ENCODE measurements at regions not wholly inside any gene's neighbourhood (a gene's known extent, or its start where the extent isn't known, plus 50 kb on each side); places are given as distances from the start of the nearest gene placed in this dataset.

DNA sequence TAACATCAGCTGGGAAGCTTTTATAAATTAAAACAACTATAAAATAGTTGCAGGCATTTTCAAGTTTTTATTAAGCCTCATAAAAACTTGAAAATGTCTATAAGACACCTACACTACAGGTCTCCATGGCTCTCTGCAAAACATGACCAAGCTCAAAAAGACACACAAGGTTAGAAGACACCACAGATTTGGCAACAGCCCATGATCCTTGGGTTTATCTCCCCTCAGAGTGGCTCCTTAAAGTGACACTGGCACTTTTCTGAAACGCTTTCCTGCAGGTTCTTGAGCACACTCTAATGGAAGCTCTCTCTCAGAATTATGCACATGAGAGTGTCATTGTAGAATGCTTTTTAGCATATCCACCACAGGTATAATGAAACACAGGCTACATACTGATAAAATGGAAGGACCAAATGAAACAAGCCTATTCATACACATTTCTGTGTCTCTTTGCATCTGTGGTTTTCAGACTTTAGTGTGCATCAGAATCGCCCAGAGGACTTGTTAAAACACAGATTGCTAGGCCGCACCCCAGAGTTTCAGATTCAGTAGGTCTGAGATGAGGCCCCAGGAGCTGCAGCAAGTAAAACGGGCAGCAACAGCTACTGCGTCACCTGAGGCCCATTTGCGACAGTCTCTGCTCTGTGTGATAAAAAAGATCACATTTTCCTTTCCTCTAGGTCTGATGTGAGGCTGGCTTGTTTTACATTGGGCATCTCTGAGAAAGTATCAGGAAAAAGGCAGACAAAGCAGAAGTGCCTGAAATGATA, 75.0 kb upstream of the WSB1 start:
- Histone ChIP-seq H3K27ac (ENCODE audit: low read depth, low read length) (peak overlapping the region; percentile 93), H3K4me2 (ENCODE audit: low read length) (peak overlapping the region; percentile 60), H3K4me1 (ENCODE audit: control insufficient read depth, low read length) (peaks cover 39% of the 10 kb centered on the region), H4K20me1 (ENCODE audit: control insufficient read depth, insufficient read depth, low read depth, low read length) (no peaks in the 10 kb centered on the region), H3K79me2 (ENCODE audit: control insufficient read depth, low read length) (no peaks in the 10 kb centered on the region), H3K36me3 (ENCODE audit: control insufficient read depth, low read length) (peaks cover 3% of the 10 kb centered on the region; the same call in 1 of the 2 replicates), H3K9me3 (ENCODE audit: control insufficient read depth, insufficient read depth, low read length) (peaks cover 9% of the 10 kb centered on the region; the same call in 1 of the 2 replicates), H3K9me2 (replicated peaks; ENCODE audit: control insufficient read depth, low read length) (no peaks in the 10 kb centered on the region), H3F3A (ENCODE audit: control insufficient read depth, insufficient read depth) (peaks cover 14% of the 10 kb centered on the region), H3K4me3 (ENCODE audit: low read length) (peak overlapping the region; percentile 43), H3K27me3 (ENCODE audit: control insufficient read depth, low read length) (no peaks in the 10 kb centered on the region)
- TF ChIP-seq EZH2phosphoT487 (IDR thresholded peaks at IDR 0.05; ENCODE audit: borderline replicate concordance, low read length): no peak
- TF ChIP-seq, protein P1, sequence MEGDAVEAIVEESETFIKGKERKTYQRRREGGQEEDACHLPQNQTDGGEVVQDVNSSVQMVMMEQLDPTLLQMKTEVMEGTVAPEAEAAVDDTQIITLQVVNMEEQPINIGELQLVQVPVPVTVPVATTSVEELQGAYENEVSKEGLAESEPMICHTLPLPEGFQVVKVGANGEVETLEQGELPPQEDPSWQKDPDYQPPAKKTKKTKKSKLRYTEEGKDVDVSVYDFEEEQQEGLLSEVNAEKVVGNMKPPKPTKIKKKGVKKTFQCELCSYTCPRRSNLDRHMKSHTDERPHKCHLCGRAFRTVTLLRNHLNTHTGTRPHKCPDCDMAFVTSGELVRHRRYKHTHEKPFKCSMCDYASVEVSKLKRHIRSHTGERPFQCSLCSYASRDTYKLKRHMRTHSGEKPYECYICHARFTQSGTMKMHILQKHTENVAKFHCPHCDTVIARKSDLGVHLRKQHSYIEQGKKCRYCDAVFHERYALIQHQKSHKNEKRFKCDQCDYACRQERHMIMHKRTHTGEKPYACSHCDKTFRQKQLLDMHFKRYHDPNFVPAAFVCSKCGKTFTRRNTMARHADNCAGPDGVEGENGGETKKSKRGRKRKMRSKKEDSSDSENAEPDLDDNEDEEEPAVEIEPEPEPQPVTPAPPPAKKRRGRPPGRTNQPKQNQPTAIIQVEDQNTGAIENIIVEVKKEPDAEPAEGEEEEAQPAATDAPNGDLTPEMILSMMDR (IDR thresholded peaks at IDR 0.05; ENCODE audit: low read depth, low read length, poor library complexity, severe bottlenecking): no peak

DNA sequence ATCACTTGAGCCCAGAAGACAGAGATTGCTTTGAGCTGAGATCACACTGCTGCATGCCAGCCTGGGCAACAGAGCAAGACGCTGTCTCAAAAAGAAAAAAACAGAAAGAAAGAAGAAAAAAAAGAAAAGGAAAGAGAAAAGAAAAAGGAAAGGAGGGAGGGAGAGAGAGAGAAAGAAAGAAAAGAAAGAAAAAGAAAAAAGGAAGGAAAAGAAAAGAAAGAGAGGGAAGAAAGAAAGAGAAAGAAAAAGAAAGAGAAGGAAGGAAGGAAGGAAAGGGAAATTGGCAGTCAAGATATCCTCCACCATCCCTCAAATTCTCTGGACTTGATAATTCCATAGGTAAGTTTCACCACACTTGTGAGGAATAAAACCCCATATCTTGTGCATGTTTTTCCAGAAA, 71.4 kb upstream of the WSB1 start:
- Histone ChIP-seq H3K9me2 (replicated peaks; ENCODE audit: control insufficient read depth, low read length) (no peaks in the 10 kb centered on the region), H3K4me2 (ENCODE audit: low read length) (no peak overlapping the region), H3K4me3 (ENCODE audit: low read length) (no peak overlapping the region), H3K36me3 (ENCODE audit: control insufficient read depth, low read length) (peaks cover 3% of the 10 kb centered on the region; the same call in 1 of the 2 replicates), H3K27ac (ENCODE audit: low read depth, low read length) (no peak overlapping the region), H3K27me3 (ENCODE audit: control insufficient read depth, low read length) (no peaks in the 10 kb centered on the region), H3K79me2 (ENCODE audit: control insufficient read depth, low read length) (no peaks in the 10 kb centered on the region), H4K20me1 (ENCODE audit: control insufficient read depth, insufficient read depth, low read depth, low read length) (no peaks in the 10 kb centered on the region), H3F3A (ENCODE audit: control insufficient read depth, insufficient read depth) (peaks cover 8% of the 10 kb centered on the region), H3K9me3 (ENCODE audit: control insufficient read depth, insufficient read depth, low read length) (no peaks in the 10 kb centered on the region), H3K4me1 (ENCODE audit: control insufficient read depth, low read length) (peaks cover 20% of the 10 kb centered on the region)
- TF ChIP-seq, protein P1 (IDR thresholded peaks at IDR 0.05; ENCODE audit: low read depth, low read length, poor library complexity, severe bottlenecking): no peak
- TF ChIP-seq EZH2phosphoT487 (IDR thresholded peaks at IDR 0.05; ENCODE audit: borderline replicate concordance, low read length): no peak

DNA sequence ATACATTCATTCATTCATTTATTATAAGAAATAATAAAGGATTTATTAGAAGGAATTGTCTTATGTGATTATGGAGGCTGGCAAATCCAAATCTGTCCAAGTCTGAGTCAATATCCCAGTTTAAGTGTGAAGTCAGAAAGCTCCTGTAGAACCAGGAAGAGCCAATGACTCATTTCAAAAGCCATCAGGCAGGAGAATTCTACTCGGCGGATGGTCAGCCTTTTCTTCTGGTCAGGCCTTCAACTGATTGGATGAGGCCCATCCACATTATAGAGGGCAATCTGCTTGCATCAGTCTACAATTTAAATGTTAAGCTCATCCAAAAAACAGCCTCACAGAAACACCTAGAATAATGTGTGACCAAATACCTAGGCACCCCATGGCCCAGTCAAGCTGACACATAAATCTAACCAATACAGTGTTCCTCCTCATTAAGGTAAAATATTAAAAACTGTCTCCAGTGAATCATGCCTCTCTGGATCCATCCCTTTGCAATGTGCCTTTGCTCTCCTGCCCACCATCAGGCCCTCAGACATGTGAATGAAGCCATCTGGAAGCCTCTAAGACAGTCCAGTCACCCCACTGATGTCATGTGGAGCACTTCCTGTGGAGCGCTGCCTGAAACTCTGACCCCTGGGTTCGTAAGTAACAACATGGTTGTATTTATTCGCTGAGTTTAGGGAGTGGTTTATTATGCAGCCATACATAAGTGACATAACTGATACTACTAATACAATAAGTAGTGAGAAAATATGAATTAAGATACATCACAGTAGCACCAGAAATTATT, 69.2 kb upstream of the WSB1 start:
- Histone ChIP-seq H3K4me1 (ENCODE audit: control insufficient read depth, low read length) (no peaks in the 10 kb centered on the region), H3K79me2 (ENCODE audit: control insufficient read depth, low read length) (no peaks in the 10 kb centered on the region), H3K9me2 (replicated peaks; ENCODE audit: control insufficient read depth, low read length) (no peaks in the 10 kb centered on the region), H3K36me3 (ENCODE audit: control insufficient read depth, low read length) (no peaks in the 10 kb centered on the region), H3K27ac (ENCODE audit: low read depth, low read length) (no peak overlapping the region), H3K4me3 (ENCODE audit: low read length) (no peak overlapping the region), H4K20me1 (ENCODE audit: control insufficient read depth, insufficient read depth, low read depth, low read length) (no peaks in the 10 kb centered on the region), H3K9me3 (ENCODE audit: control insufficient read depth, insufficient read depth, low read length) (no peaks in the 10 kb centered on the region), H3F3A (ENCODE audit: control insufficient read depth, insufficient read depth) (no peaks in the 10 kb centered on the region), H3K4me2 (ENCODE audit: low read length) (no peak overlapping the region), H3K27me3 (ENCODE audit: control insufficient read depth, low read length) (no peaks in the 10 kb centered on the region)
- TF ChIP-seq, protein P1 (IDR thresholded peaks at IDR 0.05; ENCODE audit: low read depth, low read length, poor library complexity, severe bottlenecking): no peak
- TF ChIP-seq EZH2phosphoT487 (IDR thresholded peaks at IDR 0.05; ENCODE audit: borderline replicate concordance, low read length): no peak
